IMR-90 (cell line): ENCODE measurements at regions not wholly inside any gene's neighbourhood (a gene's known extent, or its start where the extent isn't known, plus 50 kb on each side); places are given as distances from the start of the nearest gene placed in this dataset.

Experiments used
- ATAC-seq: fragments of 200-7000 bp; cut with Tn5 transposase; 2 replicates; pipeline ENCODE4 v1.9.1; 2020; ENCODE audit warnings: low read depth, mild to moderate bottlenecking, moderate library complexity
- BruUV-seq: library from RNA; stranded (reverse); fragments of 400-500 nt; replicated peaks from 2 replicates; lab custom pipeline; 2021; lab: Mats Ljungman, UMichigan
- CTCF ChIA-PET: fragments of 300-600 bp; formaldehyde crosslinking; extraction: SDS; loops from one replicate; lab custom pipeline; 2021; ENCODE audit warnings: antibody characterized with exemption; lab: Yijun Ruan, JAX
- POLR2A ChIA-PET: fragments of 300-600 bp; sonication (Branson Sonifier 250); formaldehyde crosslinking; loops from one replicate; lab custom pipeline; 2022; ENCODE audit warnings: antibody characterized with exemption; ENCODE audit not compliant: unreplicated experiment; lab: Charles Lee
- DNase-seq: peaks from one replicate; pipeline ENCODE4 v3.0.0; 2013
- H2AFZ ChIP-seq: replicated peaks from 2 replicates; pipeline ENCODE3; 2013; ENCODE audit warnings: low read length, mild to moderate bottlenecking; ENCODE audit not compliant: poor library complexity
- H2AK5ac ChIP-seq: 2 replicates; pipeline ENCODE4 v1.6.1; 2013; ENCODE audit warnings: low read depth, low read length, inconsistent platforms
- H2AK9ac ChIP-seq: replicated peaks from 2 replicates; pipeline ENCODE3; 2013; ENCODE audit warnings: mild to moderate bottlenecking, low read depth, low read length, moderate library complexity; ENCODE audit not compliant: poor library complexity
- H2BK120ac ChIP-seq: 2 replicates; pipeline ENCODE4 v1.6.1; 2013; ENCODE audit warnings: low read depth, low read length, inconsistent platforms
- H2BK15ac ChIP-seq: 3 replicates; pipeline ENCODE4 v1.6.1; 2013; ENCODE audit warnings: low read depth, low read length, inconsistent platforms
- H2BK20ac ChIP-seq: 2 replicates; pipeline ENCODE4 v1.6.1; 2013; ENCODE audit warnings: low read depth, mild to moderate bottlenecking, inconsistent platforms, low read length, moderate library complexity
- H2BK5ac ChIP-seq: 2 replicates; pipeline ENCODE4 v1.6.1; 2013; ENCODE audit warnings: mild to moderate bottlenecking, low read depth, low read length, inconsistent platforms; ENCODE audit not compliant: poor library complexity, severe bottlenecking
- H3K14ac ChIP-seq: replicated peaks from 2 replicates; pipeline ENCODE4 v1.6.1; 2013; ENCODE audit warnings: low read depth, low read length, inconsistent platforms
- H3K18ac ChIP-seq: 2 replicates; pipeline ENCODE4 v1.6.1; 2013; ENCODE audit warnings: low read depth, low read length, control low read depth
- H3K23ac ChIP-seq: 2 replicates; pipeline ENCODE4 v1.6.1; 2013; ENCODE audit warnings: low read depth, low read length, inconsistent platforms
- H3K27ac ChIP-seq: 2 replicates; pipeline ENCODE4 v1.5.1; 2013; ENCODE audit warnings: mild to moderate bottlenecking, control low read depth, low read length; ENCODE audit not compliant: insufficient read depth
- H3K27me3 ChIP-seq: 2 replicates; pipeline ENCODE4 v1.6.1; 2013; ENCODE audit warnings: low read length; ENCODE audit not compliant: control insufficient read depth, insufficient read depth
- H3K36me3 ChIP-seq: 2 replicates; pipeline ENCODE4 v1.6.1; 2013; ENCODE audit warnings: low read length, mixed read lengths; ENCODE audit not compliant: control insufficient read depth, insufficient read depth
- H3K4ac ChIP-seq: 2 replicates; pipeline ENCODE4 v1.6.1; 2013; ENCODE audit warnings: low read depth, low read length, inconsistent platforms
- H3K4me1 ChIP-seq: 2 replicates; pipeline ENCODE4 v1.6.1; 2013; ENCODE audit warnings: low read length, mixed read lengths; ENCODE audit not compliant: control insufficient read depth, insufficient read depth
- H3K4me2 ChIP-seq: 2 replicates; pipeline ENCODE4 v1.6.1; 2013; ENCODE audit warnings: low read depth, mild to moderate bottlenecking, control low read depth, low read length, moderate library complexity
- H3K4me3 ChIP-seq: 2 replicates; pipeline ENCODE4 v1.5.1; 2013; ENCODE audit warnings: low read depth, mild to moderate bottlenecking, control low read depth, low read length, moderate library complexity; ENCODE audit not compliant: insufficient read depth
- H3K56ac ChIP-seq: 2 replicates; pipeline ENCODE4 v1.6.1; 2013; ENCODE audit warnings: low read length, inconsistent platforms; ENCODE audit not compliant: insufficient read depth; ENCODE audit errors: extremely low read depth
- H3K79me1 ChIP-seq, 2 experiments: 2 replicates each; pipeline ENCODE4 v1.6.1; 2013; ENCODE audit warnings: low read length in 2 of 2, inconsistent platforms in 1 of 2, low read depth in 1 of 2
- H3K9ac ChIP-seq: 2 replicates; pipeline ENCODE4 v1.6.1; 2013; ENCODE audit warnings: low read depth, low read length, control low read depth
- H3K9me1 ChIP-seq: 2 replicates; pipeline ENCODE4 v1.6.1; 2013; ENCODE audit warnings: low read length, inconsistent platforms; ENCODE audit not compliant: insufficient read depth
- H3K9me3 ChIP-seq: 2 replicates; pipeline ENCODE4 v1.6.1; 2013; ENCODE audit warnings: low read length; ENCODE audit not compliant: control insufficient read depth, insufficient read depth
- H4K20me1 ChIP-seq: 2 replicates; pipeline ENCODE4 v1.6.1; 2013; ENCODE audit warnings: low read length, inconsistent platforms; ENCODE audit not compliant: insufficient read depth
- H4K5ac ChIP-seq: 2 replicates; pipeline ENCODE4 v1.6.1; 2013; ENCODE audit warnings: mild to moderate bottlenecking, low read depth, low read length, control low read depth
- H4K8ac ChIP-seq, 2 experiments: 2 replicates each; pipeline ENCODE4 v1.6.1; 2013; ENCODE audit warnings: low read depth in 2 of 2, low read length in 2 of 2, control low read depth in 1 of 2, inconsistent platforms in 1 of 2
- H4K91ac ChIP-seq: 2 replicates; pipeline ENCODE4 v1.6.1; 2013; ENCODE audit warnings: low read depth, low read length, inconsistent platforms; ENCODE audit not compliant: insufficient read depth
- NFE2L2 ChIP-seq: fragments of 150-350 bp; IDR thresholded peaks from 2 replicates; pipeline ENCODE4 v1.6.1; 2016; ENCODE audit warnings: low read depth, mild to moderate bottlenecking, low read length
- WGBS, 2 experiments: methylation state at CpG; one replicate each; pipeline versions ENCODE4 v1.1.5 to v1.1.7; 2013; ENCODE audit warnings: missing lambda C conversion rate in 2 of 2; ENCODE audit not compliant: insufficient read length in 1 of 2; ENCODE audit errors: extremely low coverage in 2 of 2; 5-methylcytosine and 5-hydroxymethylcytosine counted together
- dilution Hi-C: fragments of 300-500 bp; cut with HindIII; formaldehyde crosslinking; loops from one replicate; pipeline ENCODE4 v1.14.3; 2018; ENCODE audit warnings: low sequenced_read_pairs; ENCODE audit not compliant: unreplicated experiment
- in situ Hi-C: fragments of 300-500 bp; cut with MboI; formaldehyde crosslinking; loops from 3 replicates; pipeline ENCODE4 v1.14.3; 2019; ENCODE audit warnings: low sequenced_read_pairs, inconsistent platforms, mixed read lengths
- intact Hi-C: fragments of 100-400 bp; cut with micrococcal nuclease; formaldehyde crosslinking; loops from 2 replicates; pipeline ENCODE4 v1.10.0; 2022
- TF ChIP-seq, protein P1 (sequence below): conservative IDR thresholded peaks from 2 replicates; pipeline ENCODE4 v1.5.1; 2012; ENCODE audit warnings: mild to moderate bottlenecking, low read depth, low read length, improper control_type of control experiment

DNA sequence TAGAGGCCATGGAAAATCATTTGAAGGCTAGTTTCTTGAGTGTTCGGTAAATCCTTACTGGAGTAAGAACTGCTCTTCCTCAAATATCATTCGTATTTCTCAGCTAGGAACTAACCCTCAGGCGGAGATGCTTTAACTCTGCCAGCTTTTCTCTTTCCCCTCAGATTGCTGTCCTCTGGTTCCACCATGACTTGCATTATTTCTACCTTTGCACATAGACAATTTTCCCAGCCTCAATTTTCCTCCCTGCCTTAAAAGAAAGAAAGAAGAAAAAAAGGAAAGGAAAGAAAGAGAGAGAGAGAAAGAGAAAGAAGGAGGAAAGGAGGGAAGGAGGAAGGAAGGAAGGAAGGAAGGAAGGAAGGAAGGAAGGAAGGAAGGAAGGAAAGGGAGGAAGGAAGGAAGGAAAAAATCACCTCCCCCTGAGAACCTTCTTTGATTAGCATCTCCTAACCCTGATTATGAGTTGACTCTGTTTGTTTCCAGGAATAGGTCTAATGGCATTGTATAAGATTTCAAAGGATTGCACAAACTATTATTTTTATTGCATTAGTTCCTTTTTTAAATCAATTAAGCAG is 123.3 kb upstream of the FAM204A start:
- Histone ChIP-seq H3K23ac (no peak overlapping the region), H4K91ac (no peak overlapping the region), H3K14ac (no peak overlapping the region), H4K5ac (no peak overlapping the region), H2BK5ac (no peak overlapping the region), H4K8ac (no peak overlapping the region), H4K20me1 (no peaks in the 10 kb centered on the region), H3K4me1 (no peaks in the 10 kb centered on the region), H3K27ac (no peak overlapping the region), H3K9me3 (no peaks in the 10 kb centered on the region), H2AFZ (no peak overlapping the region), H2AK9ac (no peak overlapping the region), H2AK5ac (no peak overlapping the region), H3K4ac (no peak overlapping the region), H3K27me3 (no peaks in the 10 kb centered on the region), H3K18ac (no peak overlapping the region), H3K4me2 (no peak overlapping the region), H2BK15ac (no peak overlapping the region), H2BK20ac (no peak overlapping the region), H3K9ac (no peak overlapping the region), H2BK120ac (no peak overlapping the region), H3K36me3 (no peaks in the 10 kb centered on the region), H3K79me1 (no peaks in the 10 kb centered on the region), H3K56ac (no peak overlapping the region), H3K4me3 (no peak overlapping the region), H3K9me1 (no peaks in the 10 kb centered on the region)
- WGBS, 2 experiments: no CpG with 5 or more reads among the region's 3 CpGs
- intact Hi-C loops (no loop called here), dilution Hi-C loops (no loop called here), in situ Hi-C loops (no loop called here)
- CTCF ChIA-PET: no interaction called here
- TF ChIP-seq, protein P1, sequence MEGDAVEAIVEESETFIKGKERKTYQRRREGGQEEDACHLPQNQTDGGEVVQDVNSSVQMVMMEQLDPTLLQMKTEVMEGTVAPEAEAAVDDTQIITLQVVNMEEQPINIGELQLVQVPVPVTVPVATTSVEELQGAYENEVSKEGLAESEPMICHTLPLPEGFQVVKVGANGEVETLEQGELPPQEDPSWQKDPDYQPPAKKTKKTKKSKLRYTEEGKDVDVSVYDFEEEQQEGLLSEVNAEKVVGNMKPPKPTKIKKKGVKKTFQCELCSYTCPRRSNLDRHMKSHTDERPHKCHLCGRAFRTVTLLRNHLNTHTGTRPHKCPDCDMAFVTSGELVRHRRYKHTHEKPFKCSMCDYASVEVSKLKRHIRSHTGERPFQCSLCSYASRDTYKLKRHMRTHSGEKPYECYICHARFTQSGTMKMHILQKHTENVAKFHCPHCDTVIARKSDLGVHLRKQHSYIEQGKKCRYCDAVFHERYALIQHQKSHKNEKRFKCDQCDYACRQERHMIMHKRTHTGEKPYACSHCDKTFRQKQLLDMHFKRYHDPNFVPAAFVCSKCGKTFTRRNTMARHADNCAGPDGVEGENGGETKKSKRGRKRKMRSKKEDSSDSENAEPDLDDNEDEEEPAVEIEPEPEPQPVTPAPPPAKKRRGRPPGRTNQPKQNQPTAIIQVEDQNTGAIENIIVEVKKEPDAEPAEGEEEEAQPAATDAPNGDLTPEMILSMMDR: no peak
- peak; percentile 51 for TF ChIP-seq NFE2L2
- ATAC-seq: no peak
- POLR2A ChIA-PET: no interaction called here
- no peak for DNase-seq
- no TSS peak for BruUV-seq
